Neural progenitor cell (in vitro differentiated cells): ENCODE measurements at regions not wholly inside any gene's neighbourhood (a gene's known extent, or its start where the extent isn't known, plus 50 kb on each side); places are given as distances from the start of the nearest gene placed in this dataset.

Source experiments
- DNase-seq: peaks from one replicate; pipeline ENCODE4 v3.0.0-alpha.2; 2016; ENCODE audit warnings: low spot score
- H2AFZ ChIP-seq: fragments of 200-600 bp; sonication (generic); replicated peaks from 2 replicates; pipeline ENCODE4 v1.6.1; 2016; ENCODE audit warnings: antibody characterized with exemption
- H3F3A ChIP-seq: fragments of 200-600 bp; sonication (generic); 2 replicates; pipeline ENCODE4 v1.6.1; 2016; ENCODE audit warnings: antibody characterized with exemption, low read depth
- H3K27ac ChIP-seq: fragments of 200-600 bp; sonication (generic); 2 replicates; pipeline ENCODE4 v1.5.1; 2016; ENCODE audit warnings: mild to moderate bottlenecking
- H3K27me3 ChIP-seq: fragments of 200-600 bp; sonication (generic); 2 replicates; pipeline ENCODE4 v1.6.1; 2016; ENCODE audit warnings: mild to moderate bottlenecking, moderate library complexity
- H3K36me3 ChIP-seq: fragments of 200-600 bp; sonication (generic); 2 replicates; pipeline ENCODE4 v1.5.1; 2016
- H3K4me1 ChIP-seq: fragments of 200-600 bp; sonication (generic); 2 replicates; pipeline ENCODE4 v1.6.1; 2016; ENCODE audit warnings: mixed run types
- H3K4me2 ChIP-seq: fragments of 200-600 bp; sonication (generic); 2 replicates; pipeline ENCODE4 v1.6.1; 2016
- H3K4me3 ChIP-seq: fragments of 200-600 bp; sonication (generic); 2 replicates; pipeline ENCODE4 v1.5.1; 2016
- H3K79me2 ChIP-seq: fragments of 200-600 bp; sonication (generic); 2 replicates; pipeline ENCODE4 v1.6.1; 2016; ENCODE audit warnings: low read depth
- H3K9ac ChIP-seq: fragments of 200-600 bp; sonication (generic); 2 replicates; pipeline ENCODE4 v1.6.1; 2016
- H3K9me3 ChIP-seq: fragments of 200-600 bp; sonication (generic); 2 replicates; pipeline ENCODE4 v1.5.1; 2016; ENCODE audit warnings: low read depth
- H4K20me1 ChIP-seq: fragments of 200-600 bp; sonication (generic); 2 replicates; pipeline ENCODE4 v1.6.1; 2016; ENCODE audit warnings: low read depth
- H3K27ac Mint-ChIP-seq: 3 replicates; pipeline ENCODE4 v1.8.0; 2021; ENCODE audit warnings: mixed read lengths
- H3K27me3 Mint-ChIP-seq: 2 replicates; pipeline ENCODE4 v1.8.0; 2022; ENCODE audit warnings: low read depth, mild to moderate bottlenecking, inconsistent platforms, moderate library complexity, mixed read lengths; ENCODE audit not compliant: insufficient read depth
- H3K36me3 Mint-ChIP-seq: 3 replicates; pipeline ENCODE4 v1.8.0; 2021; ENCODE audit warnings: mixed read lengths
- H3K4me1 Mint-ChIP-seq: 3 replicates; pipeline ENCODE4 v1.8.0; 2021; ENCODE audit warnings: mixed read lengths
- H3K4me3 Mint-ChIP-seq: 3 replicates; pipeline ENCODE4 v1.8.0; 2021; ENCODE audit warnings: mild to moderate bottlenecking, moderate library complexity, mixed read lengths
- H3K9me3 Mint-ChIP-seq: 3 replicates; pipeline ENCODE4 v1.8.0; 2020; ENCODE audit warnings: mixed read lengths
- CTCF ChIP-seq: fragments of 200-600 bp; sonication (generic); IDR thresholded peaks from 2 replicates; pipeline ENCODE4 v1.5.1; 2017; ENCODE audit warnings: antibody characterized with exemption, mild to moderate bottlenecking
- EZH2 ChIP-seq: fragments of 200-600 bp; sonication (generic); IDR thresholded peaks from 2 replicates; pipeline ENCODE4 v1.6.1; 2017; ENCODE audit warnings: antibody characterized with exemption, mild to moderate bottlenecking, moderate library complexity
- EZH2phosphoT487 ChIP-seq: fragments of 200-600 bp; sonication (generic); IDR thresholded peaks from 2 replicates; pipeline ENCODE4 v1.6.1; 2017; ENCODE audit warnings: antibody characterized with exemption

GRCh38 chr6:120279466-120280167, 930.1 kb upstream of the MAN1A1 start:
- no peaks in the 10 kb centered on the region for H3F3A ChIP-seq
- Mint-ChIP-seq H3K4me1 (no peaks in the 10 kb centered on the region), H3K27ac (no peak overlapping the region), H3K27me3 (no peaks in the 10 kb centered on the region), H3K9me3 (no peaks in the 10 kb centered on the region), H3K4me3 (no peak overlapping the region), H3K36me3 (no peaks in the 10 kb centered on the region)
- no peak overlapping the region for H2AFZ ChIP-seq
- no peak overlapping the region for H3K4me3 ChIP-seq
- no peak overlapping the region for H3K27ac ChIP-seq
- H4K20me1 ChIP-seq: no peaks in the 10 kb centered on the region
- TF ChIP-seq CTCF (no peak), EZH2 (no peak), EZH2phosphoT487 (no peak)
- no peak for DNase-seq
- H3K4me1 ChIP-seq: no peaks in the 10 kb centered on the region
- no peak overlapping the region for H3K4me2 ChIP-seq
- no peaks in the 10 kb centered on the region for H3K36me3 ChIP-seq
- no peaks in the 10 kb centered on the region for H3K27me3 ChIP-seq
- no peaks in the 10 kb centered on the region for H3K79me2 ChIP-seq
- no peaks in the 10 kb centered on the region for H3K9me3 ChIP-seq
- H3K9ac ChIP-seq: no peak overlapping the region

DNA sequence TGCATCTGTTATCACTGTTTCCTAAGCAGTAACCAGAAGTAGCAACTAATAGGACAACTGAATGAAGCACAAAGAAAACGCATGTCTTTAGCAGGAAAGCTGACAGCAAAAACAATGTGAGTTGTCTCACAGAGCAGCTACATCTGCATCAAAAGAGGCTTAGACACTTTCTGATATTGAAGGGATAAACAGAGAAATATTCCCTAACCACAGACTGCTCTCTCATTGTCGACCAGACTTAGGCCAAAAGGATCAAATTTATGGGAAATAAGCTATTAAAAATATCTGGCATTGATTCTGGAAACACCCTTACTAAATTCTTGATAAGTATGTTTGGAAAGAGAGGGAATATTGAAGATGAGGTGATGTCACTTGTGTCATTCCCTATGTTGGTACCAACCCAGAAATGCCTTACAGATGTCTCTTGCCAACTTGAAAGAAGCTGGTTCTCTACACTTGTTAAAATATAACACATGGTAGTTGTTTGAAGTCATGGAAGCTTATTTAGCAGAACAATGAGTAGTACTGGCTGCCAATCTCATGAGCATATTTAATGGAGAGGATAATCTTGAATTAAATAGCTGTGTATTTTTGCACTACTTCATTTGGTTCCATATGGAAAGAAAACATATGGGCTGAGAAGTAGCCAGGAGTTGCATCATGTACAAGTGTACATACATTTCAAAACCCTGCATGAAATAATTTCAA, 929.3 kb upstream of the MAN1A1 start:
- no peaks in the 10 kb centered on the region for H3F3A ChIP-seq
- no peaks in the 10 kb centered on the region for H3K9me3 ChIP-seq
- H4K20me1 ChIP-seq: no peaks in the 10 kb centered on the region
- no peaks in the 10 kb centered on the region for H3K27me3 ChIP-seq
- H3K36me3 ChIP-seq: no peaks in the 10 kb centered on the region
- Mint-ChIP-seq H3K4me3 (no peak overlapping the region), H3K9me3 (no peaks in the 10 kb centered on the region), H3K27ac (no peak overlapping the region), H3K36me3 (no peaks in the 10 kb centered on the region), H3K4me1 (no peaks in the 10 kb centered on the region), H3K27me3 (no peaks in the 10 kb centered on the region)
- H3K4me2 ChIP-seq: no peak overlapping the region
- no peaks in the 10 kb centered on the region for H3K79me2 ChIP-seq
- H3K4me3 ChIP-seq: no peak overlapping the region
- H2AFZ ChIP-seq: no peak overlapping the region
- H3K9ac ChIP-seq: no peak overlapping the region
- no peak for DNase-seq
- no peaks in the 10 kb centered on the region for H3K4me1 ChIP-seq
- TF ChIP-seq EZH2: no peak
- TF ChIP-seq CTCF: no peak
- TF ChIP-seq EZH2phosphoT487: no peak
- H3K27ac ChIP-seq: no peak overlapping the region

- Mint-ChIP-seq H3K9me3 (peaks cover 3% of the 10 kb centered on the region), H3K27ac (no peak overlapping the region), H3K4me3 (no peak overlapping the region), H3K36me3 (no peaks in the 10 kb centered on the region), H3K4me1 (no peaks in the 10 kb centered on the region), H3K27me3 (no peaks in the 10 kb centered on the region)
- Histone ChIP-seq H4K20me1 (no peaks in the 10 kb centered on the region), H3F3A (no peaks in the 10 kb centered on the region), H3K9ac (no peak overlapping the region), H3K79me2 (no peaks in the 10 kb centered on the region), H3K4me1 (no peaks in the 10 kb centered on the region), H2AFZ (no peak overlapping the region), H3K9me3 (no peaks in the 10 kb centered on the region), H3K27me3 (no peaks in the 10 kb centered on the region), H3K27ac (no peak overlapping the region), H3K4me2 (no peak overlapping the region), H3K36me3 (no peaks in the 10 kb centered on the region), H3K4me3 (no peak overlapping the region)
- no peak for TF ChIP-seq CTCF
- TF ChIP-seq EZH2phosphoT487: no peak
- no peak for TF ChIP-seq EZH2
- no peak for DNase-seq
These were observed 925.0 kb upstream of the MAN1A1 start for GRCh38 chr6:120274547-120274946.
